ENCODE measurements at regions not wholly inside any gene's neighbourhood (a gene's known extent, or its start where the extent isn't known, plus 50 kb on each side); places are given as distances from the start of the nearest gene placed in this dataset.

- no peak for TF ChIP-seq CTCF (IDR thresholded peaks at IDR 0.05)
- TF ChIP-seq POLR2A (IDR thresholded peaks at IDR 0.05), result no peak
Measured at GRCh38 chr11:104432981-104433380, 269.0 kb upstream of the PDGFD start.
